Renal cortical epithelial cell (primary cell): ENCODE measurements at regions not wholly inside any gene's neighbourhood (a gene's known extent, or its start where the extent isn't known, plus 50 kb on each side); places are given as distances from the start of the nearest gene placed in this dataset.

Source experiments
- DNase-seq: peaks from one replicate; pipeline ENCODE4 v3.0.0-alpha.2; 2011; ENCODE audit warnings: low read depth

- no peak for DNase-seq
Observed at GRCh38 chr4:126735294-126736132, 897.2 kb upstream of the INTU start.

GRCh38 chr4:126736133-126736518 lies 896.6 kb upstream of the INTU start:
- DNase-seq: no peak

- DNase-seq: no peak
Observed at GRCh38 chr4:126737899-126738526, 894.7 kb upstream of the INTU start.

GRCh38 chr4:126738527-126738923 lies 894.2 kb upstream of the INTU start:
- no peak for DNase-seq

- DNase-seq: no peak
Observed at GRCh38 chr4:126738926-126739325, 893.8 kb upstream of the INTU start.

GRCh38 chr4:126740687-126741086 lies 892.1 kb upstream of the INTU start:
- peak; percentile 50 for DNase-seq

GRCh38 chr4:126742048-126742447 lies 890.7 kb upstream of the INTU start:
- no peak for DNase-seq

- DNase-seq: no peak
Observed at GRCh38 chr4:126742885-126743284, 889.9 kb upstream of the INTU start.

GRCh38 chr4:126748736-126749135 lies 884.0 kb upstream of the INTU start:
- no peak for DNase-seq

GRCh38 chr4:126750723-126751122 lies 882.0 kb upstream of the INTU start:
- DNase-seq: no peak

- no peak for DNase-seq
Observed at GRCh38 chr4:126752126-126752525, 880.6 kb upstream of the INTU start.

GRCh38 chr4:126752702-126753101 lies 880.1 kb upstream of the INTU start:
- no peak for DNase-seq

GRCh38 chr4:126753592-126753991 lies 879.2 kb upstream of the INTU start:
- no peak for DNase-seq

- DNase-seq: no peak
Observed at GRCh38 chr4:126755506-126755905, 877.3 kb upstream of the INTU start.

- DNase-seq: no peak
Observed at GRCh38 chr4:126756050-126756829, 876.5 kb upstream of the INTU start.

GRCh38 chr4:126757219-126757618 lies 875.5 kb upstream of the INTU start:
- DNase-seq: peak; percentile 15

GRCh38 chr4:126758493-126758892 lies 874.3 kb upstream of the INTU start:
- no peak for DNase-seq

GRCh38 chr4:126761947-126762662 lies 870.7 kb upstream of the INTU start:
- no peak for DNase-seq

GRCh38 chr4:126762663-126763247 lies 870.0 kb upstream of the INTU start:
- no peak for DNase-seq

- no peak for DNase-seq
Observed at GRCh38 chr4:126766241-126766640, 866.5 kb upstream of the INTU start.

- no peak for DNase-seq
Observed at GRCh38 chr4:126768338-126768737, 864.4 kb upstream of the INTU start.
